Fibroblast of villous mesenchyme (primary cell): ENCODE measurements at regions not wholly inside any gene's neighbourhood (a gene's known extent, or its start where the extent isn't known, plus 50 kb on each side); places are given as distances from the start of the nearest gene placed in this dataset.
A peak's percentile ranks its signal among the peaks of the same experiment; 100 is the strongest.

Experiments
- DNase-seq: peaks from one replicate; pipeline ENCODE4 v3.0.0-alpha.2; 2010; ENCODE audit warnings: low read depth
- H3K4me3 ChIP-seq: 2 replicates; pipeline ENCODE4 v1.5.1; 2011; ENCODE audit warnings: low read depth, mild to moderate bottlenecking, low read length
- TF ChIP-seq, protein P1 (sequence below): IDR thresholded peaks from 2 replicates; pipeline ENCODE4 v1.5.1; 2012; ENCODE audit warnings: low read depth, mild to moderate bottlenecking, low read length; ENCODE audit not compliant: insufficient read depth

DNA sequence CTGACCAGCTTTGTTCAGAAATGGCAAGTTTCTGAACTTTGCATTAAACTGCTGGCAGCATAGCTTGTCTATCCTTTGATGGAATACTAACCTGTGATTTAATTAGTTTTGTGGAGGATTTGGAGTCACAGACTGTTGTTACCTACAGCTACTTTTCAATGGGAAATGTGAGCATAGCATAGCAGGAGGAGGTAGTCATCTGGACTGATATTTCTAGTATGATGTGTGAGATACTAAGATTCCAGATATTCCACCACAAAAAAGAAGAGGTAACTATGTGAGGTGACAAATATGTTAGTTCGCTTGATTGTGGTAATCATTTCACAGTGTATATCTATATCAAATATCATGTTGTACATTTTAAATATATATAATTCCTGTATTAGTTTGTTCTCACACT is 833.0 kb downstream of the SLC6A15 start:
- DNase-seq = no peak
- TF ChIP-seq, protein P1, sequence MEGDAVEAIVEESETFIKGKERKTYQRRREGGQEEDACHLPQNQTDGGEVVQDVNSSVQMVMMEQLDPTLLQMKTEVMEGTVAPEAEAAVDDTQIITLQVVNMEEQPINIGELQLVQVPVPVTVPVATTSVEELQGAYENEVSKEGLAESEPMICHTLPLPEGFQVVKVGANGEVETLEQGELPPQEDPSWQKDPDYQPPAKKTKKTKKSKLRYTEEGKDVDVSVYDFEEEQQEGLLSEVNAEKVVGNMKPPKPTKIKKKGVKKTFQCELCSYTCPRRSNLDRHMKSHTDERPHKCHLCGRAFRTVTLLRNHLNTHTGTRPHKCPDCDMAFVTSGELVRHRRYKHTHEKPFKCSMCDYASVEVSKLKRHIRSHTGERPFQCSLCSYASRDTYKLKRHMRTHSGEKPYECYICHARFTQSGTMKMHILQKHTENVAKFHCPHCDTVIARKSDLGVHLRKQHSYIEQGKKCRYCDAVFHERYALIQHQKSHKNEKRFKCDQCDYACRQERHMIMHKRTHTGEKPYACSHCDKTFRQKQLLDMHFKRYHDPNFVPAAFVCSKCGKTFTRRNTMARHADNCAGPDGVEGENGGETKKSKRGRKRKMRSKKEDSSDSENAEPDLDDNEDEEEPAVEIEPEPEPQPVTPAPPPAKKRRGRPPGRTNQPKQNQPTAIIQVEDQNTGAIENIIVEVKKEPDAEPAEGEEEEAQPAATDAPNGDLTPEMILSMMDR = no peak
- H3K4me3 ChIP-seq = no peak overlapping the region

DNA sequence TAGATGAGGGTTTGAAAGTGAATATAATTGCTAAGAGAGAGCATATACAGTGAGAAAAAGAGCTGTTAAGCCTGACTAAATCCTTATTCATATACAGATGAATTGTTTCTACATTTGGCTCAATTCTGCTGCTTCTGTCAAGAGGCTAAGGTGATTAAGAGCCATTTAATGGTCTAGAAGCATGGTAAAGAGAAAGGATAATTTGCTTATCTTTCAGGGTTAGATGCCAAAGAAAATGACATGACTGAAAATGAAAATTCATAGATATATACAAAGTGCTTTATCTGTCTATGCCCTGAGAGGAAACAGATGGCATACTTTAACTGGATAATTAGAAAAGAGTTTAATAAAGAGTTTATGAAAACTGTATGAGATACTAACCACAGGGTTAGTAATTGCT is 834.9 kb downstream of the SLC6A15 start:
- no peak for DNase-seq
- no peak overlapping the region for H3K4me3 ChIP-seq
- TF ChIP-seq, protein P1 = no peak

DNA sequence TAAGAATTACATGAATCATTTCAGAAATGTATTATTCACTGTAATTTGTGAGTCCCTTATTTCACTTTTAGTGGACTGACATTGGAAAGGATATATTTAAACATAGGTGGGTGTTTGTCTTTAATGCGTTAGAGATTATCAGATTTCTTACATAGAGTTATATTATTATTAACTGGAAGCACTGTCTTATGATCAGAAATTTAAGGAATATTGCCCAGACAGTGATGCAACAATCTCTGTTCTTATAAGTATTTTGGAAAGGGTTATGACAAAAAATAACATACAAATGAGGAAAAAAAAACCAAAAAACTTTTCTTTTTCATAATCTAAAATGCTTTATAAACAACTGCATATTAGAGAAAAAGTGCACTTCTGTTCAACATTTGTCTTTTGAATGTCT is 836.6 kb downstream of the SLC6A15 start:
- TF ChIP-seq, protein P1 = no peak
- DNase-seq = no peak
- H3K4me3 ChIP-seq = no peak overlapping the region

DNA sequence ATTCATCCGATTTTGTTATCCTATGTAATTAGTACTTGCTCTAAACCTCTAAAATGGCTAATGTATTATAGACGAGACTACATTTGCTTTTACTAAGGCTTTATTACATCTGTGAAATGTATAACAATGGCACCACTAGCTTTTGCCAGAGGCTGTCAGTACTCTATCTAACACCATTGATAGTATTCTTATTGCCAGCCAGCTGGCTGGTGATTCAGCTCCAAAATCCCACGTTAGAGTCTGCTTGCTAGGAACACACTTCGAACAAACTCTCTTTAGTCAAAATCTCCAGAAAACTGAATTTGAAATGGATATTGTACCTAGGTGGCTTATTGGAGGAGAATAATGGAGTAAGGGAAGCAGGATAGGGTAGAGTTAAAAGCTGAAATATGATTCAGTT is 839.2 kb downstream of the SLC6A15 start:
- no peak for DNase-seq
- no peak overlapping the region for H3K4me3 ChIP-seq
- TF ChIP-seq, protein P1 = no peak

DNA sequence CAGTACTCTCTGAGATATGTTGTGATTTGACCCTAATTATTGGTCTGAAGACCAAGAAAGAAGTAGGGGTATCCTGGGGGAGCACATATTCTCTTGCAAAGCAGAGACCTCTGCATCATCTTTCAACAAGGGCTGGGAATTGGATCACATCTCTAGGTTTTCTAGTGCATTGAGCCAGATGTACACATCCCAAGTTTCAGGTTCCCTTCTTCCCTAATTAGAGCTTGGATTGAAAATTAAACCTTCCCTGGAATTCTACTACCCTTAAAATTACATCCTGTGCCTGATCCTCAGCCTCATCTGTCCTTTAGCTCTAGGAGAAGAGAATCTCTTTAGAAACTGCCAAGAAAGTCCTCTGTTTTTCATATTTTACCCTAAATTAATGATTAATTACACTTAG is 839.6 kb downstream of the SLC6A15 start:
- TF ChIP-seq, protein P1 = no peak
- H3K4me3 ChIP-seq = no peak overlapping the region
- no peak for DNase-seq

DNA sequence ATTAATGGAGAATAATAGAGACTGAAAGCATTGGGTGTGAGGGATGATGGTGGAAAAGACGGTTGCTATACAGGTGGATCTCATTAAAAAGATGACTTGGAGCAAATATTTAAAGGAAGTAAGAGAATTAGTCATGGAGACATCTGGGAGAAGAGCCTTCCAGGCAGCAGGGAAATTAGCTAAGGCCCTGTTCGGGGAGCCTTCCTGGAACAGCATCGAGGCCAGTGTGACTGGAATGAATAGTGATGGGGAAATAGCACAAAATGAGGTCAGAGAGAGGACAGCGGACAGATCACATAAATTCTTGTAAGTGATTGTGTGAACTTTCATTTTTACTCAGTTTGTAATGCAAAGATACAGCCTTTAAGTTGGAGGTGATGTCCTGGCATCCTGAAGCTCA is 842.3 kb downstream of the SLC6A15 start:
- H3K4me3 ChIP-seq = no peak overlapping the region
- peak; percentile 84 for DNase-seq
- TF ChIP-seq, protein P1 = no peak

DNA sequence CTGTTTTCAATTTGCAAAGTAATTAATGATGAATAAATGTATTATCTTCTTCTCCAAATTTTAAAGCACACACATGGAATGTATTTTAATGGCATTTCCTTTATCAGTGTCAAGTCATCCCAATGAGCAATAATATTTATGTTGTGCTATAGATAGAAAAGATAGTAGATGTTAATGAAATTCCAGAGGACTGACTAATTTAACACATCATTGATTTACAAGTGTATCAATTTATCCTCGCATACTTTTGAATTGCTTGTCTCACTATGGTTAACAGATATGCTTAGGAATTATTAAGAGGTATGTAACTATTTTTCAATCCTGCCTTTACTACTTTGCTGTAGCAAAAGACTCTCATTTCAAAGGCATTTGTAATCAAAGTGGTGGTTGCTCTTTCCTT is 842.9 kb downstream of the SLC6A15 start:
- H3K4me3 ChIP-seq = no peak overlapping the region
- TF ChIP-seq, protein P1 = no peak
- peak; percentile 3 for DNase-seq
